ENCODE measurements at regions not wholly inside any gene's neighbourhood (a gene's known extent, or its start where the extent isn't known, plus 50 kb on each side); places are given as distances from the start of the nearest gene placed in this dataset.

DNA sequence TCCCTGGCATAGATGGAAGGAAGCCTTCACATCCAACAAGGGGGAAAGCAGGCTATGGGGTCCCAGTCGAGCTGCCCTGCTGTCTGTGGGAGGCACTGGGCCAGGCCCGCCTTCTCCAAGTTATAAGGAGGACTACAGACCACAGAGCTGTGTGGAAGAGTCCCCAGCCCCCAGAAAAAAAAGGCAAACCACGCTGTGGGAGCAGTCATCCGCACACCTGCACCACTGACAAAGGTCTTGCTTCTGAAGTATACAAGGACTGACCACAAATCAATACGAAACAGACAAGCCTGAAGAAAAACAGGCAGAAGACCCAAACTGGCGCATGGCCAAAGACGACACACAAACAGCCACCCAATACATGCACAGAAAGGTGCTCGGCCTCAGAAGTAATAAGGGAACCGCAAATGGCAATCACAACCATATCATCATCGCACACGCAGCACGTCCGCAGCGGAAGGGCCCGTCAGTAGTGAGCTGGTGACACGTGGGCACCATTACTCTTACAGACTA lies 384.1 kb downstream of the CTTN start:
- CTCF ChIA-PET = no interaction called here
- H3K9me3 Mint-ChIP-seq = no peaks in the 10 kb centered on the region

DNA sequence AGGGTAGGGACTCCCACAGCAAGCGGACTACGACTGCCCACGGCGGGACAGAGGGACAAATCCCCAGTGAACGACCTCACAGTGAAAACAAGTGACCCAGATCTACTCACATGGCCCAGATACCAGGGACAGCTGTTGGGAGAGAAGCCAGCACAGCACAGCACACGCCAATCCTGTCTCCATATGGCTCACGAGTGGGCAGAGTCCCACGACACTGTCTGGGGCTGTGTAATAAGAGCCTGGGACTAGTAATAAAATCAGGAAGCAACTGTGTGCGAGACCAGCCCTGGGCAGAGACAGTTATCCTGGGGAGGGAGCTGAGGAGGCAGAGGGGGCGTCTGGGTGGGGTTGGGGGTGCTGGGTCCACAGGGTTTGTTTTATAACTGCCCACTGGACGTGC lies 385.0 kb downstream of the CTTN start:
- Mint-ChIP-seq H3K4me3 (no peak overlapping the region), H3K4me1 (no peaks in the 10 kb centered on the region), H3K27me3 (no peaks in the 10 kb centered on the region), H3K36me3 (ENCODE audit: low read depth) (no peaks in the 10 kb centered on the region), H3K27ac (no peak overlapping the region), H3K9me3 (no peaks in the 10 kb centered on the region)
- ChIA-PET POLR2A (no interaction called here), CTCF (no interaction called here)
- no peak for DNase-seq

More for the DNA sequence above, 384.1 kb downstream of the CTTN start:
- Mint-ChIP-seq H3K4me3 (no peak overlapping the region), H3K27me3 (no peaks in the 10 kb centered on the region), H3K27ac (no peak overlapping the region), H3K4me1 (no peaks in the 10 kb centered on the region), H3K36me3 (ENCODE audit: low read depth) (no peaks in the 10 kb centered on the region)
- POLR2A ChIA-PET = no interaction called here
- no peak for DNase-seq

DNA sequence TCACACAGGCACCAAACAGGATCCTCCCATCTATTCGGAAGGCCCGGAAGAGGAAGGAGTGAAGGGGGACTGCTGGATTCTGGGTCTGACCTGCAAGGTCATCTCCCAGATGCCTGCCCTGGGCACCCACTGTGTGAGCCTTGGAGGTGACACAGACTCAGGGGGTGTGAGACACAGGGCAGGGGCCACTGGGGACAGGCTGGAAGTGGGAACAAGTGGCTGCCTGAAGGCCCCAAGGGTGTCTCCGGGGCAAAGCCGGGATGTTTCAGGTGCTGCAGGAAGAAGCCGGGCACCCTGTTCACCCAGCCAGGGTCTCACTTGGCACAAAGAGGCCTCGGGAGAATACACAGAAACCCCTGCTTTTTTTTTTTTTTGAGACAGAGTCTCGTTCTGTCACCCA lies 385.5 kb downstream of the CTTN start:
- H3K27ac Mint-ChIP-seq = no peak overlapping the region
- no peak for DNase-seq
- POLR2A ChIA-PET = no interaction called here

DNA sequence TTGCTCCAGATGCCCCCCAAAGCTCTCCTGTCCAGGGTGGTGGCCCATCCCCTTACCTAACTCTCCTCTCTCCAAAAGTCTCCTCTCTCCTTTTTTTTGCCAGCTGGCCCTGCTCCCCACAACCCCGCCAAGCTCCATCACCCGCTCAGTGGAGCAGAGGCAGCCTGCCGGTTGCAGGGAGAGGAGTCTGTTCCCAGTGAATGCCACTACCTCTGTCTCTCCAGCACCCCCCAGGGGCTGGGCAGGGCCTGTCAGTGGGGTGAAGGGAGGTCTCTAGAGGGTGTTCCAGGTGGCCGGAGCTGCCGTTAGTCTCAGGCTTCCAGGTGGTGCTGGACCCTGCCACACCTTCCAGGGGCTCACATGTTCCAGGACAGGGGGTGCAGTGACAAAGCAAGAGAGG lies 387.0 kb downstream of the CTTN start:
- no peaks in the 10 kb centered on the region for H3K9me3 Mint-ChIP-seq
- DNase-seq = no peak
- H3K27ac Mint-ChIP-seq = no peak overlapping the region
- H3K4me1 Mint-ChIP-seq = no peaks in the 10 kb centered on the region
- H3K4me3 Mint-ChIP-seq = no peak overlapping the region
- no peaks in the 10 kb centered on the region for H3K36me3 Mint-ChIP-seq (ENCODE audit: low read depth)
- CTCF ChIA-PET = no interaction called here
- H3K27me3 Mint-ChIP-seq = no peaks in the 10 kb centered on the region
- POLR2A ChIA-PET = no interaction called here

More for the DNA sequence above, 385.5 kb downstream of the CTTN start:
- no peaks in the 10 kb centered on the region for H3K4me1 Mint-ChIP-seq
- H3K9me3 Mint-ChIP-seq = no peaks in the 10 kb centered on the region
- CTCF ChIA-PET = no interaction called here
- H3K27me3 Mint-ChIP-seq = no peaks in the 10 kb centered on the region
- no peaks in the 10 kb centered on the region for H3K36me3 Mint-ChIP-seq (ENCODE audit: low read depth)
- no peak overlapping the region for H3K4me3 Mint-ChIP-seq

DNA sequence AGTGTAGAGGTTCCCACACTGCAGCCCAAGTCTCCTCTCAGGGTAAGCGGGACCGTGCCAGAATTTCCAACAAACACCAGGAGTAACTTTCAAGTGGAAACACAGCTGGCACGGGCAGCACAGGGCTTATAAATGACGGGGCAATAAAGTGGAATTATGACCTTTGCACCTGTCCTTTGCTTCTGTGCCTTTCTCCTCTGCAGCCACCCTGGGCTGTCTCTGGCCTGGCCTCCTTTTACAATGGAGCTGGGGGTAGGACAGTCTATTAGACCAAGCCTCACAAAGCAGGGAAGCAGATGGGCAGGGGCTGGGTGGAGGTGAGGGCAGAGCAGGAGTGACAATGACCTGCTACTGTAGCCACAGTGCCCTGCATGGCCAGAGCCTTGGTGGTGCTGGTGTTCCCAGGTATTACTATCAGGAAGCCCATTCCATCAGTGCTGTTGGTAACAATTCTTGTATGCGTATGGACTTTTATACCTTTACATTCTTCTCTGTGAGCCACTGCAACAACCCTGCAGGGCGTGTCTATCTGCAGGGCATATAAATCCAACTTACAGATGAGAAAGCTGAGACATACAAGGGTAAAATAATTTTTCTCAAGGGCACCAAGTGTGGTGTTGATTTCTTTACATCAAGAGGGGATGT lies 387.8 kb downstream of the CTTN start:
- Mint-ChIP-seq H3K4me3 (no peak overlapping the region), H3K9me3 (no peaks in the 10 kb centered on the region), H3K27me3 (no peaks in the 10 kb centered on the region), H3K27ac (no peak overlapping the region), H3K36me3 (ENCODE audit: low read depth) (no peaks in the 10 kb centered on the region), H3K4me1 (no peaks in the 10 kb centered on the region)
- POLR2A ChIA-PET = no interaction called here
- no peak for DNase-seq
- CTCF ChIA-PET = no interaction called here

DNA sequence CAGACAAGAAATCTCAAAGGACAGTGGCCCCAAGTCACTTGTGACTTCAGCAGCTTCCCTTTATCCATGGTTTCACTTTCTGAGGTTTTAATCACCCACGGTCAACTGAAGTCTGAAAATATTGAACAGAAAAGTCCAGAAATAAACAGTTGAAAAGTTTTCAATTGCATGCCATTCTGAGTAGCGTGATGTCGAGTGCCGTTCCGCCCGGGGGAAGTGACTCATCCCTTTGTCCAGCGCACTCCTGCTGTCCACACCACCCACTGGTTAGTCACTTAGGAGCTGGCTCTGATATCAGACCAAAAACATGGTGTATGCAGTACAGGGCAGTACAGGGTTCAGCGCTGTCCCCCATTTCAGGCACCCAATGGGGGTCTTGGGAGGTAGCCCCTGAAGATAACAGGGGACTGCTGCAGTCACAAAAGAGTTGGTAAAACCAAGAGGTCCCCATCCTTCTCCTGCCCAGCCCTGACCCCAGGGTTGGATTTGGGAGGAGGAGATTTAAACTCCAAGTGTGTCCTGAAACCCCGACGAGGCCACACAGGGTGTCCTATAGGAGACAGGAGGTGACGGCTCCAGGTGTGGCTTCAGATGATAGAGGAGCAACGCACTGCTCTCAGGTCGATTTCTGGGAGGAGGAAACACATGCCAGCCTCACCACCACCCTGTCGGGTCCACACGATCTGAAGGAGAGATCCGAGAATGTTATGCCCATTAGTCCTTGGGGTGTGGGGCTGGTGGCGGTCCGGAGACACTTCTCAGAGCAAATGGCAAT lies 390.1 kb downstream of the CTTN start:
- Mint-ChIP-seq H3K4me3 (no peak overlapping the region), H3K27ac (no peak overlapping the region), H3K27me3 (no peaks in the 10 kb centered on the region), H3K9me3 (peaks cover 7% of the 10 kb centered on the region), H3K4me1 (no peaks in the 10 kb centered on the region), H3K36me3 (ENCODE audit: low read depth) (no peaks in the 10 kb centered on the region)
- CTCF ChIA-PET = no interaction called here
- POLR2A ChIA-PET = no interaction called here
- DNase-seq = no peak

DNA sequence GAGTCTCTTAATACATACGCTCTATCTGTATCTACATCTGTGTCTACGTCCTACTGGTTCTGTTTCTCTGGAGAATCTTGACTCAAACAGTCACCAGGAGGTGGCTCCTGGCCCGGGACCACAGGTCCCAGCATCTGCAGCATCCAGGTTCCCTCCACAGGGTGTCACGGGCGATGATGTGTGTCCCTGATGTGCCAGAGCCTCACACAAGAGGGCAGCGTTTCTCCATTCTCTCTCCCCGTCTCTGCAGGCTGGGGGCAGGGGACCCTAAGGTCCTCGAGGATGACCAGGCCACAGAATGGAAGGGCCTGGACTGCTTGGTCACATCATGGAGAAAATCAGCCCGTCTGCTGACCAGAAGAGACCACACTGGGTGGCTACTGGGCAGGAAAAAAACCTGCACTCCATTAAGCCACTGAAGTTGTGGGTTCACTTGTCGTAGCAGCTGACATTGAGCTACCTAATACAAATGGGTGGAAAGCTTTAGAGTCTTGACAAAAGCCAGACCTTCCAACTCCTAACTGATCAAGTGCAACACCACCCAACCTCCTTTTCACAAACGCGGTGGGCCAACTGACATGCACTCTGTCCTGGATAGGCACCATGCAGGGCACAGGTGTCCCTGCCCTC lies 392.5 kb downstream of the CTTN start:
- ChIA-PET CTCF (no interaction called here), POLR2A (no interaction called here)
- H3K9me3 Mint-ChIP-seq = peaks cover 15% of the 10 kb centered on the region
- H3K4me1 Mint-ChIP-seq = no peaks in the 10 kb centered on the region
- no peaks in the 10 kb centered on the region for H3K27me3 Mint-ChIP-seq
- no peaks in the 10 kb centered on the region for H3K36me3 Mint-ChIP-seq (ENCODE audit: low read depth)
- no peak overlapping the region for H3K27ac Mint-ChIP-seq
- H3K4me3 Mint-ChIP-seq = no peak overlapping the region
- no peak for DNase-seq

DNA sequence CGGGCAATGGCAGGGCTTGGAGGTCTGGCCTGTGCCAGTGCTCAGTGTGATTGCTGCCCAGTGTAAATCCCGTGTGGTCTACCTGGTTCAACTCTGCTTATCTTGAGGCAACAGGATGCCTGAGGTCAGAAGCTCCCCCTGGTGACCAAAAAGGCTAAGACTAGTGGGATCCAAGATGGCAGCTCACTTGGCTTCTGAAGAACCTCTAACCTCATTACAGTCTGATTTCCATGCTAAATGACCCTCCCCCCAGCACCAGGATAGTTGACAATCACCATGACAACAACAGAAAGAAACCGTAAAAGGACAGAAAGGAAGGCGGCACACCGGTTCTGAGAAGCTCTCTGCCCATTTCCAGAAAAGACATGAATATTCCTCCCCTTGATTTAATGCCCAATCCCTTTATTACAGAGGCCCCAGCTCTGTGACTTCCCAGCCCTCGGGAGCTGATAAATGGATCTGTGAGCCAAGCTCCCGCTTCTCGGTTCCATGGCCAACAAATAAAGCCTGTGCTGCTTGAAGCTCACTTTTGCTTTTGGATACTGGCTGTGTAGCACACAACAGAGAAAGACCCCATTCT lies 398.4 kb downstream of the CTTN start:
- Mint-ChIP-seq H3K4me1 (no peaks in the 10 kb centered on the region), H3K9me3 (peaks cover 15% of the 10 kb centered on the region), H3K27me3 (no peaks in the 10 kb centered on the region), H3K4me3 (no peak overlapping the region), H3K36me3 (ENCODE audit: low read depth) (no peaks in the 10 kb centered on the region), H3K27ac (no peak overlapping the region)
- POLR2A ChIA-PET = no interaction called here
- no peak for DNase-seq
- CTCF ChIA-PET = interaction anchor here (0.6 to 1.6 kb wide), 2 partner anchors 30 to 757 kb away, joined by 3 read pairs; no protein-coding TSS in a partner anchor

DNA sequence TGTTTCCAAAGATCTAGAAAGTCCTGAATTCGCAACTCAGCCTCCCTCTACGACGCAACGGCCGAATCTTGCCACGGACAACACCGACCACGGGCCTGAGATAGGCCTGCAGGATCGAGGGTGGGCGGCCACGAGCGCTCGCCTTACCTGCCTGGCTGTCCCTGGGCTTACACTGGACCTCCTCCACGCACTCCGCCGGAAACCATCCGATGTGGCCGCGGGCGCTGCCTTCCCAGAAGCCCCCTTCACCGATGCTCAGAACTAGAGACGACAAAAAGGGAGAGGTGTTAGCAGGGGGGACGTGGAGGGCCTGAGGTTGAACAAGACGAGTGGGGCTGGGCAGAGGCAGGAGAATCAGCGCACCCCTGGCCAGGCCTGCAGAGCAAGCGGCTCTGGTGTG lies 400.0 kb downstream of the CTTN start:
- CTCF ChIA-PET = no interaction called here
- Mint-ChIP-seq H3K4me1 (no peaks in the 10 kb centered on the region), H3K27me3 (no peaks in the 10 kb centered on the region), H3K36me3 (ENCODE audit: low read depth) (no peaks in the 10 kb centered on the region), H3K4me3 (no peak overlapping the region), H3K27ac (no peak overlapping the region), H3K9me3 (peaks cover 9% of the 10 kb centered on the region)
- POLR2A ChIA-PET = no interaction called here
- DNase-seq = no peak

DNA sequence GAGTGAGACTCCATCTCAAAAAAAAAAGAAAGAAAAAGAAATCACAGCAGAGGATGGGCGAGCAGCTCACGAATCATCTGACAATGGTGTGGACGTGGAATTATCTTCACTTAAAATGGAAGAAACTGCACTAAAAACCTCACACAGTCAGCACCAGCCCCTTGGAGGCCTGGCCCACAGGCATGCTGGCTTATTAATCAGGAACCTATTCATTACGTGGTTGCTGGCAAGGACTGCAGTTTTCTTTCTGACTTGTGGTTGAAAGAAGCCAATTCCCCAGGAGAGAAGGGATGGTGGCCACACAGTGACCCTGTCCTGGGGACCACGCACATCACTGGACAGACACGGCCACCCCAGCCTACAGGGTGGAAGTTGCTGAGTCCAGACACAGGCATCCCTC lies 401.1 kb downstream of the CTTN start:
- no peak for DNase-seq
- Mint-ChIP-seq H3K27me3 (no peaks in the 10 kb centered on the region), H3K4me1 (no peaks in the 10 kb centered on the region), H3K4me3 (no peak overlapping the region), H3K36me3 (ENCODE audit: low read depth) (no peaks in the 10 kb centered on the region), H3K9me3 (peaks cover 4% of the 10 kb centered on the region), H3K27ac (no peak overlapping the region)
- CTCF ChIA-PET = no interaction called here
- POLR2A ChIA-PET = no interaction called here

DNA sequence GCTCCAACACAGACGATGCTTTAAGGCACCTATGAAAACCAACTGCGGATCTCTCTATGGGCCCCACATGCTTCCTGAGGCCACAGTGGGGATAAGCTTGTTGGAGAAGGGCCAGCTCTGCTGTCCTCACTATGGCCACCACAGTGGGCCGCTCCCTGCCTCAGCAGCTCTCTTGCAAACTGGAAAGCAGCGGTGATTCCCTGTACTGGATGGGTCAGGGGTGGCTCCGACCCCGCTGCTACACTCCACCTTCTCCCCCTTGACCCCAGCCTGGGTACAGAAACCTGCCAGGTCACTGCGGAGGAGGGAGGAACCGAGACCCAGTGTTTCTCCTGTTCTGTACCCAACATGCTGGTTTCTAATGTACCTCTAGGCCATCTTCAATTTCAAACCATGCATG lies 403.9 kb downstream of the CTTN start:
- no peak overlapping the region for H3K27ac Mint-ChIP-seq
- no peaks in the 10 kb centered on the region for H3K4me1 Mint-ChIP-seq
- CTCF ChIA-PET = no interaction called here

DNA sequence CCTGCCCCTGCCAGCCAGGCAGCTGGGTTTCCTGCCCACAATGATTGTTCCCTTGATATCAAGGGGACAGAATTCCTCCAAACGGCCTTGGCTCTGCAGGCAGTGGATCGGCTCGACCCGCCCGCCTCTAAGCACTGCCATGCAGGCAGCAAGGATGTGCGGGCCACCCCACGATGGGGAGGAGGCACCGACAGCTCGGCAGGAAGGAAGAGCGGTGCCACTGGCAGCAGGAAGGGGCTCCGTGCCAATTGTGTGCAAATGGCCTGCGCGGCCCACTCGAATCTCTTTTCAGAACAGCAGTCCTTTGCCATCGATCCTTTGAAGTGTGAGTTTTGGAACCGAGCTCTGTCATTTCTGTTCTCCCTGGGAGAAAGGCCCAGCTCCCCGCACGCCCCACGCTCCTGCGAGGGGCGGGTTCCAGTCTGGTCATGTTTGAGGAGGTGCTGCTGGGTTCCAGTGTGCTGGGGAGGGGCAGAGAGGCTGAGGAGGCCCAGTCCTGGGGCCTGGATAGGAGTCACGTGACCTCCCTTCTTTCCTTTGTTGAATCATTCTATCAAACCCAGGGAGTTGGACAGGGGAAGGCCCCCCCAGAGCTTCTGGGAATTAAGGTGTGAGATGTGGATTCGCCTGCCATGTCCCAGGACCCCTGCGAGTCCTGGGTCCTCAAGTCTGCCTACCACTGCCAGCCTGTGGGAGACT lies 406.0 kb downstream of the CTTN start:
- Mint-ChIP-seq H3K4me1 (no peaks in the 10 kb centered on the region), H3K27me3 (no peaks in the 10 kb centered on the region), H3K27ac (no peak overlapping the region), H3K4me3 (no peak overlapping the region), H3K36me3 (ENCODE audit: low read depth) (no peaks in the 10 kb centered on the region), H3K9me3 (no peaks in the 10 kb centered on the region)
- CTCF ChIA-PET = no interaction called here
- POLR2A ChIA-PET = no interaction called here
- DNase-seq = no peak

More for the DNA sequence above, 403.9 kb downstream of the CTTN start:
- Mint-ChIP-seq H3K27me3 (no peaks in the 10 kb centered on the region), H3K4me3 (no peak overlapping the region), H3K36me3 (ENCODE audit: low read depth) (no peaks in the 10 kb centered on the region), H3K9me3 (no peaks in the 10 kb centered on the region)
- DNase-seq = no peak
- POLR2A ChIA-PET = no interaction called here

DNA sequence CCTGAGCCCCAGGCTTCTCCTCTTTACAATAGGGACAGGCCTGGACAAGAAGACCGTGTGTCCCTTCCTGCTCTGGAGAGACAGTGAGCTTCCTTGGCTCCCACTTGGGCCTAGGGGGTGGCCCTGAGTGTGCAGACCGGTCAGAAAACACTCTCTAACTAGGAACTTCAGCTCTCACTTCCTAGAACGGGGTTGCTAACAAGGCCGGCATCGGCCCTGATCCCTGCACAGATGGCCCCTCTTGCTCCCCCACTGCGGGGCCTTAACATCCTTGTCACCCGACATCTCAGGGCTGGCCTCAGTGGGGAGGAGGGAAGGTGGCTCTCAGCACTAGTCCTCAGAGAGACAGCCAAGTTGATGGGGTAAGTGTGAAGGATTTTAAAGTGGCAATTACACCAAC lies 406.9 kb downstream of the CTTN start:
- Mint-ChIP-seq H3K9me3 (no peaks in the 10 kb centered on the region), H3K27ac (no peak overlapping the region), H3K27me3 (no peaks in the 10 kb centered on the region), H3K4me3 (no peak overlapping the region), H3K4me1 (no peaks in the 10 kb centered on the region), H3K36me3 (ENCODE audit: low read depth) (no peaks in the 10 kb centered on the region)
- ChIA-PET POLR2A (no interaction called here), CTCF (no interaction called here)
- no peak for DNase-seq
